Astrocyte of the spinal cord (primary cell): ENCODE measurements at regions not wholly inside any gene's neighbourhood (a gene's known extent, or its start where the extent isn't known, plus 50 kb on each side); places are given as distances from the start of the nearest gene placed in this dataset.
"Not testable (repeated sequence)": the region's sequence is repeated elsewhere in the genome, so short reads cannot be mapped to it uniquely, and the experiment has no call there.

Experiments
- DNase-seq: peaks from one replicate; pipeline ENCODE4 v3.0.0; 2011; ENCODE audit warnings: low read depth, low spot score
- H3K4me3 ChIP-seq: 2 replicates; pipeline ENCODE4 v1.5.1; 2011; ENCODE audit warnings: low read depth, mild to moderate bottlenecking, low read length, moderate library complexity
- CTCF ChIP-seq: IDR thresholded peaks from 2 replicates; pipeline ENCODE4 v1.5.1; 2012; ENCODE audit warnings: low read depth, mild to moderate bottlenecking, low read length, inconsistent platforms
- in situ Hi-C: cut with HindIII; loops from 2 replicates; pipeline ENCODE4 v1.10.0; 2017; ENCODE audit warnings: low sequenced_read_pairs

DNA sequence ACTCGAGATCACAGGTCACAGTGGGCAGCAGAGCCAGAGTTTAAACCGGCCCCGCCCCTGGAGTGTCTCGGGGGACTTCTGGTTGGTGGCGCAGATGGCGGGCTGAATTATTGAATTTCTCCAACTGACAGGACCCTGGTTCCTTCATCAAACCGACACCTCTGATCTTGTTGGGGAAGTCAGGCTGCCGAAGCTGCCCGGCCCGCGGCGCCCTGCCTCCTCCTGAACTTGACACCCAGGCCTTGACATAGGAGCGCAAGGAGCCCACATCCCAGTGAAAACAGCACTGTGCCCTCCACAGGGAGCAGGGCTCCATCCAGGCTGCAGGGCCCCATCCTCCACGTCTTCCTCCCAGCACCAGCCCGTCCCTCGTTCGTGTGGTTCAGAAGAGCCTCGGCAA is 105.2 kb downstream of the OLFM1 start:
- H3K4me3 ChIP-seq = no peak overlapping the region
- no peak for DNase-seq
- in situ Hi-C loops = no loop called here
- no peak for TF ChIP-seq CTCF

GRCh38 chr9:135195975-135196374 is 108.5 kb downstream of the OLFM1 start:
- in situ Hi-C loops, H3K4me3 ChIP-seq, DNase-seq: not testable (repeated sequence)

- no peak overlapping the region for H3K4me3 ChIP-seq
- TF ChIP-seq CTCF = no peak
- in situ Hi-C loops = no loop called here
- no peak for DNase-seq
Measured at GRCh38 chr9:135196474-135196873, 109.0 kb downstream of the OLFM1 start.

GRCh38 chr9:135198144-135198543 is 110.7 kb downstream of the OLFM1 start:
- H3K4me3 ChIP-seq = no peak overlapping the region
- no peak for DNase-seq
- TF ChIP-seq CTCF = no peak
- in situ Hi-C loops = no loop called here

- in situ Hi-C loops = no loop called here
- H3K4me3 ChIP-seq = no peak overlapping the region
- no peak for TF ChIP-seq CTCF
- DNase-seq = no peak
Measured at GRCh38 chr9:135198586-135199285, 111.3 kb downstream of the OLFM1 start.

- H3K4me3 ChIP-seq = no peak overlapping the region
- no peak for DNase-seq
- in situ Hi-C loops = no loop called here
- TF ChIP-seq CTCF = no peak
Measured at GRCh38 chr9:135199489-135199888, 112.0 kb downstream of the OLFM1 start.

DNA sequence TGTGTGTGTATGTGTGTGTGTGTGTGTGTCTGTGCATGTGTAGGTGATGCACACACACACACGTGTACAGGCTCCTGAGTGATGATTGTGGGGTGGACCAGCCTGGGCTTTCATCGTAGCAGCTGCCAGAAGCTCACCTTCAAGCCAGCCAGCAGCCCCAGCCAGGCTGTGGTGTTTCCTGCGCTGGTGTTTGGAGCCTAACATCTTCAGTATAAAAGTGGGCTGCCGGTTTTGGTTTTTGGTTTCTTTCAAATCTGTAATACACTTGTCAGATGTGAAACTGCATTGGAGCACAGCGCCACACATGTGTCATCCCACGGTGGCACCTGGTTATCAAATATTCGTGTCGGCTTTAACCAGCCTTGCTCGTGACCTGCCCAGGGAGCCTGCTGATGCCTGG is 114.2 kb downstream of the OLFM1 start:
- H3K4me3 ChIP-seq = no peak overlapping the region
- TF ChIP-seq CTCF = no peak
- no peak for DNase-seq
- in situ Hi-C loops = no loop called here
